Kasumi-1 (cell line): ENCODE measurements at regions not wholly inside any gene's neighbourhood (a gene's known extent, or its start where the extent isn't known, plus 50 kb on each side); places are given as distances from the start of the nearest gene placed in this dataset.
A peak's percentile ranks its signal among the peaks of the same experiment; 100 is the strongest.

Experiments
- DNase-seq, 2 experiments: peaks; one replicate each; lab custom pipeline; 2025; lab: John Stamatoyannopoulos, UW

DNA sequence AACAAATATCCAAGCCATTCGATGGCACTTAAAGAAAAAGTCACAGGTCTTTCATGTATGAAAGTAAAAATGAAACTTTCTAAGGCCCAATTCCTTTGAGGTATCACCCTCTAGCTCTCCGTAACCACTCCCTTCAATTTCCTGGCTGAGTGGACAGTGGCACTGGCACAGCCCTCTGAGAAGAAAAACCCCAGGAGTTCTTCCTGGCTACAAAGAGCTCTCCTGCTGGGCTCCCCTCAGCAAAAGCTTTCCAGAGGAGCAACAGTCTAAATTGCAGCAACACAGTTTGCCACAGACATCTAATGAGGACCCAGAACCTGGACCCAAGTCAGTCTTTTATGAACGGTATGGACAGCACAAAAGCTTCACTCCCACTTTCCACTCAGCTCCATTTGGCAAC lies 71.8 kb downstream of the FUNDC1 start:
- no peak for DNase-seq

DNA sequence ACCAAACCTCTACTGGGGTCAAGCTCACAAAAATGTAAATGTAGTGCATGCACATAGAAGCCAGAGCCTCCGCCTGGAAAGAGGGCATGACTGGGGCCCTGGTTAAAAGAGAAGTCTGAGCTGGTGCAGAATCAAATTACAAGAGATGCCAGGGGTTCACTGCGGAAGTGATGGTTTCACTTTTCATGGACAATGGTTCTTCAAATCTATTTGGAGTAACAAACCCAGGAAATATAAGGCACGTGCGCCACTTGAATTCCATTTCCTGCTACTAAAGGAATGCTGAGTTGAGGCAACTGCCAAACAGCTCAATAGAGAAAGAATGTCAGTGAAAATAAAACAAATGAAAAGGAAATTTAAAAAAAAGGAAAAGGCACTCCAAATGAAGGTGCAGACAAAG lies 79.8 kb downstream of the FUNDC1 start:
- peak; percentile 49 to 71 for DNase-seq

DNA sequence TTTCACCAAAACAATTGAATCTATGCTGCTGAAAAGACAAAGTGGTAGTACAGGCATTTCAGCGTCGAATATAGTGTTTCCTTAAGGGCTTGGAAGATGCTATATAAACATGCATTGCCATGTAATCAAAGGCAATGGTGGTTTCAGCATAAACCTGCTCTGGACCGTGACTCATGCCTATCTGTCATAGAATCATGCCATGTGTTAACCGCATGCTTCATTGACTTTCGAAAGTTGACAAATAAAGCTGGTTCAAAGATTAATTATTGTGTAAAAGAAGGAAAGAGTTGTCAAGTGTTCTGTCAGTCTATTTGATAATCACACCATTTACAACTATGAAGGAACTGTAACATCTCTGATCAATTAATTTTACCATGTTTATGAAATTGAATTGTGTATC lies 83.2 kb downstream of the FUNDC1 start:
- DNase-seq, result no peak

DNA sequence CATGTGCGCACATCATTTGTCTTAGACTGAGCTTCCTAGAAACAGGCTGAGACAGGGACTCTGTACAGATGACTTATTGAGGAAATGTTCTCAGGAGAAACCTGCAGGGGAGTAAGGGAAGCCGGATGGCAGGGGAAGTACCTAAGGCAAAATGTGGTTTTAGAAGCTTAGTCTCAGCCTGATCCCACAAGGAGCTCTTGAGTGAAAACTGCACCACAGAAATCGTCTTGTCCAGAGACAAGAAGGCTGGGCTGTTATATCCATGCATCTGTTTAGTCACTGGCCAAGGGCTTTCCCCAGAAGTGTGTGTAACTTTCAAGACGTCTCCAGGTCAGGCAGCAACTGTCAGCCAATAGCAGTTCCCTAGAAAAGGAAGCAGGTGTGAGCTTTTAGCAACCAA lies 86.0 kb downstream of the FUNDC1 start:
- no peak for DNase-seq

DNA sequence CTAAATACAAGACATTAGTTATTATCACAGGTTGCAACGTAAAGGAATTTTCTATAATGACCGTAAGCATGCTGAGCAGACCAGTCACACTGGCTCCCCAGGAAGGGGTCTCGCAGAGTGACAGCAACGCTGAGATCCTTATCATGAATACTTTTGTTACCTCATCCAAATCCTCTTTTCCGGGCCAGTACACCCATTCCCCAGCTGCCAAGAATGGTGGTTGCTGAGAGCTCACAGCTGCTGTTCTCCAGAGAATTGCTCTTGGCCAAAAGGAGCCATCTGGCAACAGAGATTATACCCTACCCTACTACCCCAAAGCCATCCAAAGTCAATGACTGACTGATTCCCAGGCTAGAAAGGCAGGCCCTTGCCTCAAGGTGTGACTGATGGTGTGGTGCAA lies 91.6 kb downstream of the FUNDC1 start:
- no peak for DNase-seq

DNA sequence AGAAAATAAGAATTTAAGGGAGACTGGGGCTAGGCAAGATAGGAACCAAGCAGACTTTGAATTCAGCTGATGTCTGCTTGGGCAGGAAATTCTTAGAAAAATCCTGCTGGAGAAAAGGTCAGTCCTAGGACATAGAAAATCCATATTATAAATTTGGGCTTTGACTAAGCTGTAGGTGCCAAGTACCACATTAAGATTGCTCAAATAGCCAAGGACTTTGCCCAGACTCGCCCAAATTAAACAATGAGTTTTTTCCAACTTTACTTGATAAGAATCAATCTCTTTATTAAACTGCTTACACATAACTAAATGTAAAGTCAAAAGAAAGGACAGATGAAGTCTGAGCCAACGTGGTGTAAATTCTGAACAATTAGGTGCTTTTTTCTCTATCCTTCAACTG lies 95.4 kb downstream of the FUNDC1 start:
- no peak for DNase-seq

DNA sequence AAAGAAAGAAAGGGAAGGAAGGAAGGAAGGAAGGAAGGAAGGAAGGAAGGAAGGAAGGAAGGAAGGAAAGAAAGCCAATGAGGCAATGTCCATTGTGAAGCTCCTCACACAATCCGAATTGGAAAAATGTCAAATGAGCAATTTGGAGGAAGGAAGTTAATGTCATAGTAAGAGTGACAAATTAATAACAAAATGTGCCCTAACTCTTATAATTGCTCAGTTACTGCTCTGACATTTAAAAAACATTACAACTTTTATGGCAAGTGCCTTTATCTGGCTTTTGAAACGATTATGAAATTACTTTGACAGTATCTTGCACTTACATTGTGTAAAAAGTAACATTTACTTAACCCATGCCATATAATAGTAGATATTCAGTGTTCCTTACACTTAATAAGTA lies 96.5 kb upstream of the EFHC2 start:
- DNase-seq, result no peak

DNA sequence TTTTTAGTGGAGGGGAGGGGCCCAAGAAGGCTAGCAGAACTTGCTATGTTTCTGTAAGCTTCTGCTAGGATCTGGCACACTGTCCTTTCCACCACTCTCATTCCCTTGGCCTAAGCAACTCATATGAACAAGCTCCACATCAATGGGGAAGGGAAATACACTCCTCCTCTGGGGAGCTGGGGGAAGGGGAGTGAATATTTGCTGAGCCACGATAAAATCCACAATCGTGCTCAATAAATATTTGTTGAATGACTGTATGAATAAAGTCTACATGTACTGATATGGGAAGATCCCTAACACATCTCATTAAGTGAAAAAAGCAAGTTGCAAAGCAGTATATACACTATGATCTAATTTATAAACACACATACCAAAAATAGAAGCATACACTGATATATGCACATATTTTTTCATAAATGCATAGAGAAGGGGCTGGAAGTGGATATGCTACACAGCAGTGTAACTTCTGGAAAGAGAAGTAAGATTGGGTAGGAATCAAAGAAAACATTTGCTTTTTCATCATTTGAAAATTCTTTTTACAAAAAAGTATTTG lies 95.8 kb upstream of the EFHC2 start:
- no peak for DNase-seq

DNA sequence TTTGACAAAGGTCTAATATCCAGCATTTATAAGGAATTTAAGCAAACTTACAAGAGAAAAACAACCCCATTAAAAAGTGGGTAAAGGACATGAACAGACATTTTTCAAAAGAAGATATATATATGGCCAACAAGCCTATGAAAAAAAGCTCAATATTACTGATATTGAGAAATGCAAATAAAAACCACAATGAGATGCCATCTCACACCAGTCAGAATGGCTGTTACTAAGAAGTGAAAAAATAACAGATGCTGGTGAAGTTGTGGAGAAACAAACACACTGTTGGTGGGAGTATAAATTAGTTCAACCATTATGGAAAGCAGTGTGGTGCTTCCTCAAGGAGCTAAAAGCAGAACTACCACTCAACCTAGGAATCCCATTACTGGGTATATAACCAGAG lies 91.6 kb upstream of the EFHC2 start:
- DNase-seq, result no peak

GRCh38 chrX:44433556-44433955 lies 90.1 kb upstream of the EFHC2 start:
- no peak for DNase-seq

GRCh38 chrX:44432641-44433040 lies 89.2 kb upstream of the EFHC2 start:
- no peak for DNase-seq

- DNase-seq, result no peak
Measured at GRCh38 chrX:44431194-44431593, 87.7 kb upstream of the EFHC2 start.

- no peak for DNase-seq
Measured at GRCh38 chrX:44428989-44429627, 85.6 kb upstream of the EFHC2 start.

- DNase-seq, result no peak
Measured at GRCh38 chrX:44422631-44423030, 79.2 kb upstream of the EFHC2 start.

- no peak for DNase-seq
Measured at GRCh38 chrX:44415639-44416386, 72.3 kb upstream of the EFHC2 start.

DNA sequence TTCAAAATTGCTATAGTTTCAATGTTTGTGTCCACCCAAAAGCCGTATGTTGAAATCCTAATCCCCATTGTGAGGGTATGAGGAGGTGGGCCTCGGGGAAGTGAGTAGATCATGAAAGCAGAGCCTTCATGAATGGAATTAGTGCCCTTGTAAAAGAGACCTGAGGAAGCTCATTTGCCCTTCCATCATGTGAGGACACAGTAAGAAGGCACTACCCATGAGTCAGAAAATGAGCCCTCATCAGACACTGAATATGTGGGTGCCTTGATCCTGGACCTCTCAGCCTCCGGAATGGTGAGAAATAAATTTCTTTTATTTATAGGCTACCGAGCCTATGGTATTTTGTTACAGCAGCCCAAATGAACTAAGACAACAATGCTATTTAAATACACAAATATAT lies 57.7 kb upstream of the EFHC2 start:
- no peak for DNase-seq

DNA sequence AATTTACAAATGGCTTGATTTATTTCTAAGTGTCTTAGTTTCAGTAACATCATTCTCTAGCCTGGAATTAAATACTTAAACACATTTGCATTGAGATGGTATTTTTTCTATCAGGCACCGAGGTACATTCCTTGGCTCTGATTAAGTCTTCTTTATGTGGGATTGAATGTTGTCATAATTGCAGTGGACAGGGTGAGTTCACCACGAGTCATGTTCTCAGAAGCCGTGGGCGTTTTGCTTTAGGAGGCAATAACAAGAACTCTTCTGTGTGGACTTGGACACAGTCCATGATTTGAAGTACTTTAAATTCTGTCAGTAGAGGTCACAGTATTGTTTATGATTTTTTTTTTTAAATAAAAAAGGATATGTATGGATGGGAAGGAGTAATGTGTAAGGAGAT lies 57.1 kb upstream of the EFHC2 start:
- DNase-seq, result no peak

- no peak for DNase-seq
Measured at GRCh38 chrX:44400161-44400560, 56.7 kb upstream of the EFHC2 start.
